HG02610 (cell line): ENCODE measurements at regions not wholly inside any gene's neighbourhood (a gene's known extent, or its start where the extent isn't known, plus 50 kb on each side); places are given as distances from the start of the nearest gene placed in this dataset.

Source experiments
- ATAC-seq: cut with Tn5 transposase; IDR thresholded peaks from one replicate; pipeline ENCODE4 v1.9.1; 2021; ENCODE audit warnings: mild to moderate bottlenecking, moderate library complexity; ENCODE audit not compliant: unreplicated experiment

- ATAC-seq: no peak
Observed at GRCh38 chr10:128461991-128462390, 335.8 kb upstream of the MKI67 start.

GRCh38 chr10:128462844-128463243 is 336.6 kb upstream of the MKI67 start:
- ATAC-seq: no peak

DNA sequence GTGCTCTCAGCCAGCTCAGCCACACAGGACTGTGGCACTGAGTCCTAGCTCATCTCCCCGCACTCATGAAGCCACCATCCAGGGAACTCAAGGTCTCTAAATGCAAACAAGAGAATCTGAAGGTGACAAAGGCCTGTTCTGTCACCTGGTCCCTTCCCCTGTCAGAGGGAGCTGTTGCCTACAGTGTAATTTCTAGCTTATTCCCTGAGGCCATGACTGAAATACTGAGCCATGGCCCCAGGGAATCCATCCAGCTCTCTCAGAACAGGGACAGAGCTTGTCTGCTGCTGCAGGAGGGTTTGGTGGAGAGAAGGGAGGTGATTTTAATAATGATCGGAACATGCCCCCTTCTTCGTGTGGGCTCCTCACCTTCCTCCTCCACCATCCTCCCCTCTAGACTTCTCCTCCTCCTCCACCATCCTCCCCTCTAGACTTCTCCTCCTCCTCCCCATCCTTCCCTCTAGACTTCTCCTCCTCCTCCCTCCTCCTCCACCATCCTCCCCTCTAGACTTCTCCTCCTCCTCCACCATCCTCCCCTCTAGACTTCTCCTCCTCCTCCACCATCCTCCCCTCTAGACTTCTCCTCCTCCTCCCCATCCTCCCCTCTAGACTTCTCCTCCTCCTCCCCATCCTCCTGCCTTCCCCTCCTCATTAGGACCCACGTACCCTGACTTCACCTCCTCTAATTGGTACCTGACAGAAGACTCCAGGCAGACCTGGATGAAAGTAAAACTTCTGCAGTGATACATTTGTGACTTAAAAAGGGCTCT is 338.0 kb upstream of the MKI67 start:
- ATAC-seq: no peak

DNA sequence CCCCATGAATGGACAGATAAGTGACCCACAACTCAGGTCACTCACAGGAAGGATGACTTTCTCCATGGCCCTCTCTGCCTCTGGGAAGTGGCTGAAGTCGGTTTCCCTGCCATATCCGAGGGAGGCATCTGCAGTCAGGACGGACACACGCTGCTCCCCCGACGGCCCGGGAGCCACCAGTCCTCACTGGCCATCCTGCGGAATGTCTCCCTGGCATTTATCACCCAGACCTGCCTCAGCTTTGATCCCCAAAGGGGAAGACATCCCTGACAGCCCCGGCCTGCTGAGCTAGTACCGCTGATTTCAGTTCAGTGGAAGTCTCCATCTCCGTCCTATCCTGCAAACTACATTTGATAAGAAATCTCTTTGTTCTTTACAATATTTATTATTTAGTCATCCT is 339.5 kb upstream of the MKI67 start:
- ATAC-seq: no peak

DNA sequence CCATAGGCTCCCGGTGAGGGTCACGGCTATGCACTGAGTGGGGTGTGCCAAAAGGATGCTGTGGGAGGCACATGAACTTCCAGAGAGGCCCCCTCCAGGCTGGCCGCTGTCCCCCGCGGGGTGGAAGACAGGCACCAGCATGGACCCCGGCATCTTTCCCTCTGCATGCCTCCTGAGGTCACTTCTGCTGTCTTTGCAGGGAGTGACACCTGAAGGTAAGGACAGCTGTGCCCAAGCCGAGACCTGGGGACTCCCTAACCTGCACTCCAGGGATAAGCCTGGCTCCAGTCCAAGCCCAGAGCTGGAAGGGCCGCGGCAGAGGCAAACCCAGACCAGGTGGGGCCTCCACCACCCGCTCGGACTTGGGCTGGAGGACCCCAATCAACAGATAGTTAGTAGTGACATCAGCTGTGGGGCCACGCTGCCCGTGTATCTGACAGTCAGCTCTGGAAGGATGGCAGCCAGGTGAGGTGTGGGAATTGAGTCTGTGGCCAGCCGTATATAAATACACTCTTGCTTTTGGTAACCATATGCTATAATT is 340.7 kb upstream of the MKI67 start:
- ATAC-seq: no peak

GRCh38 chr10:128468462-128468861 is 342.2 kb upstream of the MKI67 start:
- ATAC-seq: no peak

GRCh38 chr10:128469515-128469914 is 343.3 kb upstream of the MKI67 start:
- no peak for ATAC-seq

GRCh38 chr10:128470321-128470965 is 344.2 kb upstream of the MKI67 start:
- ATAC-seq: no peak

- ATAC-seq: no peak
Observed at GRCh38 chr10:128471151-128471550, 344.9 kb upstream of the MKI67 start.

- ATAC-seq: no peak
Observed at GRCh38 chr10:128472196-128472595, 346.0 kb upstream of the MKI67 start.

- no peak for ATAC-seq
Observed at GRCh38 chr10:128473396-128473795, 347.2 kb upstream of the MKI67 start.

- ATAC-seq: no peak
Observed at GRCh38 chr10:128473911-128474310, 347.7 kb upstream of the MKI67 start.

GRCh38 chr10:128474571-128474970 is 348.3 kb upstream of the MKI67 start:
- ATAC-seq: no peak

DNA sequence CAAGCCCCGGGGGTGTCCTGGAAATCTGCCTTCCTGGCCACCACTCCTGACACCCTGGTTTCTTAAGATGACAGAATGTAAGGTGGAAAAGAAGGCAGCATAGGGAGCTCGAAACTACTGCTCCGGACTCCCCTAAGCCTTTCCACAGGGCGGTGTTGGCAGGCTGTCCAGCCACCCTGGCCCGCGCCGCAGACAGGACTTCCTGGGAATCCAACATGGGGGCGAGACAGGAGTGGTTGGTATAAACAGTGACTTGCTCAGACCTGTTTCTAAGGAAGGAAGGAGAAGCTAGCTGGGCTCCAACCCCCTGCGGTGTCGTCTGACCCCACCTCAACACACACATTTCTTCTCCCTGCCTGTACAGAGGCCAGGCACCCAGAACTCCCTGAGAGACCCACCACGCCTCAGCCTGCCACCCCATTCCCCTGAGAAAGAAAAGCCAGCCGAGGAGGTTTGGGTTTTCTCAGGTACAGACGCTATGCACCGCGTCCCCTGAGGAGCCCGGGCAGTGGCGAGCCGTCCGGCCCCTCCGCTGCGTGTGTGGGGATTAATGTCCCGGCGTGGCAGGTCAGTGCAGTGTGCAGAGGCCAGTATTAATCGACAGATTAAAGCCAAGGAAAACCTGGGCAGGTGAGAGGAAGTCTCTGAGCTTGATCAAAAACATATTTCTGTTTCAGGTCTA is 349.6 kb upstream of the MKI67 start:
- no peak for ATAC-seq

- no peak for ATAC-seq
Observed at GRCh38 chr10:128476368-128476725, 350.1 kb upstream of the MKI67 start.

- ATAC-seq: no peak
Observed at GRCh38 chr10:128476845-128477244, 350.6 kb upstream of the MKI67 start.

GRCh38 chr10:128480601-128481000 is 354.4 kb upstream of the MKI67 start:
- ATAC-seq: no peak

GRCh38 chr10:128481152-128481840 is 355.1 kb upstream of the MKI67 start:
- no peak for ATAC-seq

DNA sequence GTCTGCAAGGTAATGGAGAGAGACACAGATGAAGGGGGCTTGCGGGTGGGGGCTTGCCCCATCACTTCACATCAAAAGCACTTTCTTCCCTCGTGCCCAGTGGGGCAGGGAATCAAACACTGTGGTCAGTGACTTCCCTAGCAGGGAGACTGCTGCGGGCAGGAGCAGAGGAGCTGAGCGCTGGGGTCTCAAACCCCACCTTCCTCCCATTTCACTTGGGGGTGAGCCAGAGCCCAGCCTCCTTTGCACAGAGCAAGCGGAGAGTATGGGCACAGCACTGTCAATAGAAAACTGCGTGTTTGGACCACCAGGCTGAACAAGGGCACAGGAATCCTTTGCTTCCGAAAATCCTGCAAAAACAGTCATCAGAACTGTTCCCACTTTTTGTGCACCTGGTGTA is 355.8 kb upstream of the MKI67 start:
- no peak for ATAC-seq

- ATAC-seq: no peak
Observed at GRCh38 chr10:128483216-128483615, 357.0 kb upstream of the MKI67 start.

- ATAC-seq: no peak
Observed at GRCh38 chr10:128484041-128484440, 357.8 kb upstream of the MKI67 start.
